22Rv1 (cell line): ENCODE measurements at regions not wholly inside any gene's neighbourhood (a gene's known extent, or its start where the extent isn't known, plus 50 kb on each side); places are given as distances from the start of the nearest gene placed in this dataset.

ENCODE experiments used
- ZFX ChIP-seq: fragments of 450-650 bp; IDR thresholded peaks from 2 replicates; pipeline ENCODE4 v1.6.1; 2017; ENCODE audit warnings: antibody characterized with exemption, borderline replicate concordance
- TF ChIP-seq, protein P1 (sequence below): fragments of 450-650 bp; IDR thresholded peaks from 2 replicates; pipeline ENCODE4 v1.5.1; 2017; ENCODE audit warnings: mild to moderate bottlenecking

DNA sequence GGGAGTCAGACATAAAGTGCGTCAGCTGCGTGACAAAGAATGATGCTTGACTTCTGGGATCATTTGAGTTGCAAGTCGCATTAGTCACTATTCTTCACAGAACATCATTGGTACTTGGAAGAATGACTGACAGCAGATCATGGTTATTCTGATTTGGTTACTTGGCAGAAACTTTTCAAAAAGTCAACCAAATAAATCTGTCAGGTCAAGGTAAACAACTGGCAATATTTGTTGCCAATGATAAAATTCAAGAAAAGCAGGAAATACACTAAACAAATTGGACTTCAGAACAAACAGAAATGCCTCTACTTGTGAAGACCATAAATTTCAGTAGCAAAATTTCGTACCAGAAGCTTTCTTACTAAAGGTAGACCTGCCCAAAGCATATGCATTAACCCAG is 221.6 kb downstream of the TFAP2A start:
- TF ChIP-seq, protein P1, sequence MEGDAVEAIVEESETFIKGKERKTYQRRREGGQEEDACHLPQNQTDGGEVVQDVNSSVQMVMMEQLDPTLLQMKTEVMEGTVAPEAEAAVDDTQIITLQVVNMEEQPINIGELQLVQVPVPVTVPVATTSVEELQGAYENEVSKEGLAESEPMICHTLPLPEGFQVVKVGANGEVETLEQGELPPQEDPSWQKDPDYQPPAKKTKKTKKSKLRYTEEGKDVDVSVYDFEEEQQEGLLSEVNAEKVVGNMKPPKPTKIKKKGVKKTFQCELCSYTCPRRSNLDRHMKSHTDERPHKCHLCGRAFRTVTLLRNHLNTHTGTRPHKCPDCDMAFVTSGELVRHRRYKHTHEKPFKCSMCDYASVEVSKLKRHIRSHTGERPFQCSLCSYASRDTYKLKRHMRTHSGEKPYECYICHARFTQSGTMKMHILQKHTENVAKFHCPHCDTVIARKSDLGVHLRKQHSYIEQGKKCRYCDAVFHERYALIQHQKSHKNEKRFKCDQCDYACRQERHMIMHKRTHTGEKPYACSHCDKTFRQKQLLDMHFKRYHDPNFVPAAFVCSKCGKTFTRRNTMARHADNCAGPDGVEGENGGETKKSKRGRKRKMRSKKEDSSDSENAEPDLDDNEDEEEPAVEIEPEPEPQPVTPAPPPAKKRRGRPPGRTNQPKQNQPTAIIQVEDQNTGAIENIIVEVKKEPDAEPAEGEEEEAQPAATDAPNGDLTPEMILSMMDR = no peak
- TF ChIP-seq ZFX = no peak
